Natural killer cell treated with Interleukin-12 subunit alpha and Interleukin-12 subunit beta and Interleukin-15 and Interleukin-18, amount 100 ng/mL, for 72 hours (primary cell): ENCODE measurements at regions not wholly inside any gene's neighbourhood (a gene's known extent, or its start where the extent isn't known, plus 50 kb on each side); places are given as distances from the start of the nearest gene placed in this dataset.

ENCODE experiments used
- ATAC-seq, 2 donors: fragments of 150-1000 bp; cut with Tn5 transposase in 1 of 2; sonication (Bioruptor Pico), chemical (Tn5 transposase) in 1 of 2; 2 replicates each; pipeline ENCODE4 v1.10.0; 2021
- DNase-seq: peaks from one replicate; pipeline ENCODE4 v3.0.0; 2022; ENCODE audit warnings: low spot score
- H3K27ac Mint-ChIP-seq, 2 donors: 1 replicate in 1 of 2; 2 replicates in 1 of 2; pipeline ENCODE4 v1.8.0; 2022; ENCODE audit warnings: mixed read lengths in 2 of 2, mild to moderate bottlenecking in 1 of 2, moderate library complexity in 1 of 2
- H3K27me3 Mint-ChIP-seq, 2 donors: 1 replicate in 1 of 2; 2 replicates in 1 of 2; pipeline ENCODE4 v1.8.0; 2022; ENCODE audit warnings: mixed read lengths in 2 of 2
- H3K36me3 Mint-ChIP-seq: one replicate; pipeline ENCODE4 v1.8.0; 2022; ENCODE audit warnings: mixed read lengths
- H3K4me1 Mint-ChIP-seq, 2 donors: 1 replicate in 1 of 2; 2 replicates in 1 of 2; pipeline ENCODE4 v1.8.0; 2022; ENCODE audit warnings: low read depth in 2 of 2, mixed read lengths in 2 of 2, mild to moderate bottlenecking in 1 of 2
- H3K4me3 Mint-ChIP-seq: one replicate; pipeline ENCODE4 v1.8.0; 2022; ENCODE audit warnings: mixed read lengths
- H3K9me3 Mint-ChIP-seq: 2 replicates; pipeline ENCODE4 v1.8.0; 2022; ENCODE audit warnings: mixed read lengths

GRCh38 chr2:220663065-220663464, 909.0 kb downstream of the EPHA4 start:
- no peak for ATAC-seq
- no peaks in the 10 kb centered on the region for H3K4me1 Mint-ChIP-seq
- no peak for DNase-seq
- no peaks in the 10 kb centered on the region for H3K36me3 Mint-ChIP-seq
- peaks cover 7 to 11% of the 10 kb centered on the region in 2 donors for H3K27me3 Mint-ChIP-seq
- H3K9me3 Mint-ChIP-seq, result no peaks in the 10 kb centered on the region
- no peak overlapping the region for H3K27ac Mint-ChIP-seq
- no peak overlapping the region for H3K4me3 Mint-ChIP-seq

GRCh38 chr2:220664272-220665107, 907.6 kb downstream of the EPHA4 start:
- peaks cover 16 to 19% of the 10 kb centered on the region in 2 donors for H3K27me3 Mint-ChIP-seq
- ATAC-seq (no peak), DNase-seq (no peak)
- no peaks in the 10 kb centered on the region for H3K4me1 Mint-ChIP-seq
- H3K36me3 Mint-ChIP-seq, result no peaks in the 10 kb centered on the region
- no peak overlapping the region for H3K4me3 Mint-ChIP-seq
- H3K9me3 Mint-ChIP-seq, result no peaks in the 10 kb centered on the region
- no peak overlapping the region for H3K27ac Mint-ChIP-seq

GRCh38 chr2:220665108-220665471, 907.0 kb downstream of the EPHA4 start:
- no peak overlapping the region for H3K4me3 Mint-ChIP-seq
- H3K9me3 Mint-ChIP-seq, result no peaks in the 10 kb centered on the region
- no peak for ATAC-seq
- DNase-seq, result no peak
- no peaks in the 10 kb centered on the region for H3K36me3 Mint-ChIP-seq
- H3K27me3 Mint-ChIP-seq, result peaks cover 17 to 23% of the 10 kb centered on the region in 2 donors
- H3K4me1 Mint-ChIP-seq, result no peaks in the 10 kb centered on the region
- no peak overlapping the region for H3K27ac Mint-ChIP-seq

GRCh38 chr2:220669324-220669723, 902.8 kb downstream of the EPHA4 start:
- H3K9me3 Mint-ChIP-seq, result no peaks in the 10 kb centered on the region
- H3K4me3 Mint-ChIP-seq, result no peak overlapping the region
- H3K4me1 Mint-ChIP-seq, result no peaks in the 10 kb centered on the region
- H3K36me3 Mint-ChIP-seq, result no peaks in the 10 kb centered on the region
- peaks cover 15% of the 10 kb centered on the region in 2 donors for H3K27me3 Mint-ChIP-seq
- H3K27ac Mint-ChIP-seq, result no peak overlapping the region
- ATAC-seq (no peak), DNase-seq (no peak)

- Mint-ChIP-seq H3K4me1 (no peaks in the 10 kb centered on the region), H3K4me3 (no peak overlapping the region), H3K27ac (no peak overlapping the region), H3K9me3 (no peaks in the 10 kb centered on the region), H3K36me3 (no peaks in the 10 kb centered on the region), H3K27me3 (peaks cover 15% of the 10 kb centered on the region in 2 donors)
- ATAC-seq, result no peak
- DNase-seq, result no peak
These were observed 901.6 kb downstream of the EPHA4 start for GRCh38 chr2:220670511-220670910.

GRCh38 chr2:220673151-220673874, 898.8 kb downstream of the EPHA4 start:
- no peak overlapping the region for H3K4me3 Mint-ChIP-seq
- no peaks in the 10 kb centered on the region for H3K36me3 Mint-ChIP-seq
- H3K27ac Mint-ChIP-seq, result no peak overlapping the region
- H3K27me3 Mint-ChIP-seq, result peaks cover 7 to 15% of the 10 kb centered on the region in 2 donors
- H3K4me1 Mint-ChIP-seq, result no peaks in the 10 kb centered on the region
- DNase-seq (no peak), ATAC-seq (no peak)
- no peaks in the 10 kb centered on the region for H3K9me3 Mint-ChIP-seq

- no peak for ATAC-seq
- peaks cover 8 to 9% of the 10 kb centered on the region in 2 donors for H3K27me3 Mint-ChIP-seq
- no peaks in the 10 kb centered on the region for H3K9me3 Mint-ChIP-seq
- H3K4me1 Mint-ChIP-seq, result no peaks in the 10 kb centered on the region
- no peaks in the 10 kb centered on the region for H3K36me3 Mint-ChIP-seq
- no peak overlapping the region for H3K4me3 Mint-ChIP-seq
- no peak overlapping the region for H3K27ac Mint-ChIP-seq
- no peak for DNase-seq
These were observed 898.1 kb downstream of the EPHA4 start for GRCh38 chr2:220674033-220674432.

- Mint-ChIP-seq H3K27ac (no peak overlapping the region), H3K9me3 (no peaks in the 10 kb centered on the region), H3K36me3 (no peaks in the 10 kb centered on the region), H3K4me3 (no peak overlapping the region), H3K27me3 (peaks cover 3 to 7% of the 10 kb centered on the region in 2 donors), H3K4me1 (no peaks in the 10 kb centered on the region)
- DNase-seq (no peak), ATAC-seq (no peak)
These were observed 895.4 kb downstream of the EPHA4 start for GRCh38 chr2:220676695-220677094.

GRCh38 chr2:220678943-220679342, 893.2 kb downstream of the EPHA4 start:
- Mint-ChIP-seq H3K4me3 (no peak overlapping the region), H3K36me3 (no peaks in the 10 kb centered on the region), H3K9me3 (no peaks in the 10 kb centered on the region), H3K4me1 (no peaks in the 10 kb centered on the region), H3K27me3 (peaks cover 8 to 13% of the 10 kb centered on the region in 2 donors), H3K27ac (no peak overlapping the region)
- DNase-seq (no peak), ATAC-seq (no peak)

- Mint-ChIP-seq H3K36me3 (no peaks in the 10 kb centered on the region), H3K27ac (no peak overlapping the region), H3K4me3 (no peak overlapping the region), H3K27me3 (peaks cover 19 to 41% of the 10 kb centered on the region in 2 donors), H3K4me1 (no peaks in the 10 kb centered on the region), H3K9me3 (no peaks in the 10 kb centered on the region)
- DNase-seq (no peak), ATAC-seq (no peak)
These were observed 889.5 kb downstream of the EPHA4 start for GRCh38 chr2:220682616-220683015.

GRCh38 chr2:220684099-220684498, 888.0 kb downstream of the EPHA4 start:
- ATAC-seq (no peak), DNase-seq (no peak)
- Mint-ChIP-seq H3K4me1 (no peaks in the 10 kb centered on the region), H3K4me3 (no peak overlapping the region), H3K9me3 (no peaks in the 10 kb centered on the region), H3K27me3 (peaks cover 17 to 46% of the 10 kb centered on the region in 2 donors), H3K27ac (no peak overlapping the region), H3K36me3 (no peaks in the 10 kb centered on the region)

GRCh38 chr2:220687231-220687843, 884.8 kb downstream of the EPHA4 start:
- DNase-seq, result peak; percentile 67
- H3K27ac Mint-ChIP-seq, result no peak overlapping the region
- ATAC-seq, result peak; percentile 80
- H3K4me3 Mint-ChIP-seq, result no peak overlapping the region
- H3K4me1 Mint-ChIP-seq, result peaks cover 0 to 6% of the 10 kb centered on the region in 2 donors
- peaks cover 25 to 58% of the 10 kb centered on the region in 2 donors for H3K27me3 Mint-ChIP-seq
- no peaks in the 10 kb centered on the region for H3K36me3 Mint-ChIP-seq
- H3K9me3 Mint-ChIP-seq, result no peaks in the 10 kb centered on the region

- DNase-seq (no peak), ATAC-seq (no peak)
- H3K4me1 Mint-ChIP-seq, result peaks cover 0 to 5% of the 10 kb centered on the region in 2 donors
- H3K27ac Mint-ChIP-seq, result no peak overlapping the region
- peaks cover 11 to 15% of the 10 kb centered on the region in 2 donors for H3K27me3 Mint-ChIP-seq
- H3K36me3 Mint-ChIP-seq, result peaks cover 1% of the 10 kb centered on the region
- H3K9me3 Mint-ChIP-seq, result peaks cover under 1% of the 10 kb centered on the region
- no peak overlapping the region for H3K4me3 Mint-ChIP-seq
These were observed 876.5 kb downstream of the EPHA4 start for GRCh38 chr2:220695397-220696279.
